ENCODE measurements at regions not wholly inside any gene's neighbourhood (a gene's known extent, or its start where the extent isn't known, plus 50 kb on each side); places are given as distances from the start of the nearest gene placed in this dataset.
"Not testable (repeated sequence)": the region's sequence is repeated elsewhere in the genome, so short reads cannot be mapped to it uniquely, and the experiment has no call there.

GRCh38 chrX:74207539-74207938, 96.4 kb upstream of the ZCCHC13 start:
- DNase-seq (no peak), FAIRE-seq (no peak)
- Histone ChIP-seq H3K4me1 (ENCODE audit: control insufficient read depth in 3 of 3, insufficient read depth in 2 of 3, low read depth in 1 of 3, low read length in 2 of 3) (no peaks in the 10 kb centered on the region), H3K9me3 (ENCODE audit: control insufficient read depth in 2 of 2, insufficient read depth in 1 of 2, low read depth in 1 of 2, low read length in 1 of 2) (no peaks in the 10 kb centered on the region), H3K27ac (ENCODE audit: low read depth in 1 of 3, low read length in 2 of 3) (no peak overlapping the region), H3K27me3 (ENCODE audit: control insufficient read depth in 3 of 3, insufficient read depth in 3 of 3, low read length in 3 of 3) (no peaks in the 10 kb centered on the region), H3K36me3 (ENCODE audit: control insufficient read depth in 3 of 3, insufficient read depth in 2 of 3, low read depth in 1 of 3, low read length in 3 of 3) (peaks cover 0 to 14% (median 0%) of the 10 kb centered on the region in 3 donors), H3K4me3 (ENCODE audit: low read depth in 1 of 3, low read length in 3 of 3) (no peak overlapping the region)
- WGBS, 3 donors: 73 to 97% (median 95%) methylated on average over 3 of the region's 3 CpGs

GRCh38 chrX:74195605-74196004, 108.4 kb upstream of the ZCCHC13 start:
- DNase-seq (no peak), FAIRE-seq (no peak)
- H3K4me1 ChIP-seq (ENCODE audit: control insufficient read depth in 3 of 3, insufficient read depth in 2 of 3, low read depth in 1 of 3, low read length in 2 of 3): no peaks in the 10 kb centered on the region
- H3K9me3 ChIP-seq (ENCODE audit: control insufficient read depth in 2 of 2, insufficient read depth in 1 of 2, low read depth in 1 of 2, low read length in 1 of 2): peaks cover 0 to 9% of the 10 kb centered on the region in 2 donors
- H3K27me3 ChIP-seq (ENCODE audit: control insufficient read depth in 3 of 3, insufficient read depth in 3 of 3, low read length in 3 of 3): no peaks in the 10 kb centered on the region
- no peak overlapping the region for H3K27ac ChIP-seq (ENCODE audit: low read depth in 1 of 3, low read length in 2 of 3)
- no peak overlapping the region for H3K4me3 ChIP-seq (ENCODE audit: low read depth in 1 of 3, low read length in 3 of 3)
- peaks cover 0 to 7% (median 0%) of the 10 kb centered on the region in 3 donors for H3K36me3 ChIP-seq (ENCODE audit: control insufficient read depth in 3 of 3, insufficient read depth in 2 of 3, low read depth in 1 of 3, low read length in 3 of 3)

- Histone ChIP-seq H3K4me1 (ENCODE audit: control insufficient read depth in 3 of 3, insufficient read depth in 2 of 3, low read depth in 1 of 3, low read length in 2 of 3) (no peaks in the 10 kb centered on the region), H3K4me3 (ENCODE audit: low read depth in 1 of 3, low read length in 3 of 3) (no peak overlapping the region), H3K27me3 (ENCODE audit: control insufficient read depth in 3 of 3, insufficient read depth in 3 of 3, low read length in 3 of 3) (no peaks in the 10 kb centered on the region), H3K9me3 (ENCODE audit: control insufficient read depth in 2 of 2, insufficient read depth in 1 of 2, low read depth in 1 of 2, low read length in 1 of 2) (peaks cover 0 to 9% of the 10 kb centered on the region in 2 donors), H3K36me3 (ENCODE audit: control insufficient read depth in 3 of 3, insufficient read depth in 2 of 3, low read depth in 1 of 3, low read length in 3 of 3) (peaks cover 0 to 7% (median 0%) of the 10 kb centered on the region in 3 donors), H3K27ac (ENCODE audit: low read depth in 1 of 3, low read length in 2 of 3) (no peak overlapping the region)
- FAIRE-seq: no peak
- 93 to 100% (median 100%) methylated on average over 2 of the region's 2 CpGs for WGBS, 3 donors
- no peak for DNase-seq
These were observed 108.9 kb upstream of the ZCCHC13 start for GRCh38 chrX:74195120-74195519.

GRCh38 chrX:74187211-74187610, 116.8 kb upstream of the ZCCHC13 start:
- DNase-seq (no peak), FAIRE-seq (no peak)
- Histone ChIP-seq H3K27me3 (ENCODE audit: control insufficient read depth in 3 of 3, insufficient read depth in 3 of 3, low read length in 3 of 3) (no peaks in the 10 kb centered on the region), H3K27ac (ENCODE audit: low read depth in 1 of 3, low read length in 2 of 3) (no peak overlapping the region), H3K4me1 (ENCODE audit: control insufficient read depth in 3 of 3, insufficient read depth in 2 of 3, low read depth in 1 of 3, low read length in 2 of 3) (no peaks in the 10 kb centered on the region), H3K9me3 (ENCODE audit: control insufficient read depth in 2 of 2, insufficient read depth in 1 of 2, low read depth in 1 of 2, low read length in 1 of 2) (no peaks in the 10 kb centered on the region), H3K36me3 (ENCODE audit: control insufficient read depth in 3 of 3, insufficient read depth in 2 of 3, low read depth in 1 of 3, low read length in 3 of 3) (no peaks in the 10 kb centered on the region), H3K4me3 (ENCODE audit: low read depth in 1 of 3, low read length in 3 of 3) (no peak overlapping the region)
- WGBS, 3 donors: 85 to 92% (median 89%) methylated on average over 3 of the region's 3 CpGs

GRCh38 chrX:74183047-74183446, 120.9 kb upstream of the ZCCHC13 start:
- H3K36me3 ChIP-seq (ENCODE audit: control insufficient read depth in 3 of 3, insufficient read depth in 2 of 3, low read depth in 1 of 3, low read length in 3 of 3); H3K4me3 ChIP-seq (ENCODE audit: low read depth in 1 of 3, low read length in 3 of 3); H3K27ac ChIP-seq (ENCODE audit: low read depth in 1 of 3, low read length in 2 of 3); H3K9me3 ChIP-seq (ENCODE audit: control insufficient read depth in 2 of 2, insufficient read depth in 1 of 2, low read depth in 1 of 2, low read length in 1 of 2); FAIRE-seq; H3K4me1 ChIP-seq (ENCODE audit: control insufficient read depth in 3 of 3, insufficient read depth in 2 of 3, low read depth in 1 of 3, low read length in 2 of 3); H3K27me3 ChIP-seq (ENCODE audit: control insufficient read depth in 3 of 3, insufficient read depth in 3 of 3, low read length in 3 of 3); DNase-seq: not testable (repeated sequence)
- 81 to 97% (median 93%) methylated on average over 4 of the region's 4 CpGs for WGBS, 3 donors

- not testable (repeated sequence) for DNase-seq; FAIRE-seq; H3K4me3 ChIP-seq (ENCODE audit: low read depth in 1 of 3, low read length in 3 of 3); H3K27me3 ChIP-seq (ENCODE audit: control insufficient read depth in 3 of 3, insufficient read depth in 3 of 3, low read length in 3 of 3); H3K9me3 ChIP-seq (ENCODE audit: control insufficient read depth in 2 of 2, insufficient read depth in 1 of 2, low read depth in 1 of 2, low read length in 1 of 2); H3K4me1 ChIP-seq (ENCODE audit: control insufficient read depth in 3 of 3, insufficient read depth in 2 of 3, low read depth in 1 of 3, low read length in 2 of 3); H3K36me3 ChIP-seq (ENCODE audit: control insufficient read depth in 3 of 3, insufficient read depth in 2 of 3, low read depth in 1 of 3, low read length in 3 of 3); H3K27ac ChIP-seq (ENCODE audit: low read depth in 1 of 3, low read length in 2 of 3)
- WGBS, 3 donors: 91 to 95% (median 93%) methylated on average over 5 to 6 of the region's 6 CpGs
These were observed 122.0 kb upstream of the ZCCHC13 start for GRCh38 chrX:74181976-74182375.

GRCh38 chrX:74180716-74181115, 123.3 kb upstream of the ZCCHC13 start:
- FAIRE-seq: no peak
- DNase-seq: no peak
- no peaks in the 10 kb centered on the region for H3K4me1 ChIP-seq (ENCODE audit: control insufficient read depth in 3 of 3, insufficient read depth in 2 of 3, low read depth in 1 of 3, low read length in 2 of 3)
- 82 to 93% (median 91%) methylated on average over 8 of the region's 8 CpGs for WGBS, 3 donors
- no peak overlapping the region for H3K27ac ChIP-seq (ENCODE audit: low read depth in 1 of 3, low read length in 2 of 3)
- no peaks in the 10 kb centered on the region for H3K27me3 ChIP-seq (ENCODE audit: control insufficient read depth in 3 of 3, insufficient read depth in 3 of 3, low read length in 3 of 3)
- no peaks in the 10 kb centered on the region for H3K9me3 ChIP-seq (ENCODE audit: control insufficient read depth in 2 of 2, insufficient read depth in 1 of 2, low read depth in 1 of 2, low read length in 1 of 2)
- no peaks in the 10 kb centered on the region for H3K36me3 ChIP-seq (ENCODE audit: control insufficient read depth in 3 of 3, insufficient read depth in 2 of 3, low read depth in 1 of 3, low read length in 3 of 3)
- H3K4me3 ChIP-seq (ENCODE audit: low read depth in 1 of 3, low read length in 3 of 3): no peak overlapping the region

GRCh38 chrX:74179990-74180389, 124.0 kb upstream of the ZCCHC13 start:
- no peak overlapping the region for H3K4me3 ChIP-seq (ENCODE audit: low read depth in 1 of 3, low read length in 3 of 3)
- WGBS, 3 donors: 24 to 67% (median 59%) methylated on average over 3 of the region's 3 CpGs
- H3K27ac ChIP-seq (ENCODE audit: low read depth in 1 of 3, low read length in 2 of 3): peak overlapping the region in 1 of 3 donors; percentile 65
- no peaks in the 10 kb centered on the region for H3K4me1 ChIP-seq (ENCODE audit: control insufficient read depth in 3 of 3, insufficient read depth in 2 of 3, low read depth in 1 of 3, low read length in 2 of 3)
- H3K36me3 ChIP-seq (ENCODE audit: control insufficient read depth in 3 of 3, insufficient read depth in 2 of 3, low read depth in 1 of 3, low read length in 3 of 3): no peaks in the 10 kb centered on the region
- DNase-seq (peak; percentile 4 to 29), FAIRE-seq (no peak)
- no peaks in the 10 kb centered on the region for H3K9me3 ChIP-seq (ENCODE audit: control insufficient read depth in 2 of 2, insufficient read depth in 1 of 2, low read depth in 1 of 2, low read length in 1 of 2)
- H3K27me3 ChIP-seq (ENCODE audit: control insufficient read depth in 3 of 3, insufficient read depth in 3 of 3, low read length in 3 of 3): no peaks in the 10 kb centered on the region

- FAIRE-seq (no peak), DNase-seq (peak; percentile 19 to 27)
- WGBS, 3 donors: 20 to 58% (median 48%) methylated on average over 4 of the region's 4 CpGs
- no peaks in the 10 kb centered on the region for H3K4me1 ChIP-seq (ENCODE audit: control insufficient read depth in 3 of 3, insufficient read depth in 2 of 3, low read depth in 1 of 3, low read length in 2 of 3)
- no peaks in the 10 kb centered on the region for H3K36me3 ChIP-seq (ENCODE audit: control insufficient read depth in 3 of 3, insufficient read depth in 2 of 3, low read depth in 1 of 3, low read length in 3 of 3)
- no peaks in the 10 kb centered on the region for H3K9me3 ChIP-seq (ENCODE audit: control insufficient read depth in 2 of 2, insufficient read depth in 1 of 2, low read depth in 1 of 2, low read length in 1 of 2)
- peak overlapping the region in 1 of 3 donors; percentile 65 for H3K27ac ChIP-seq (ENCODE audit: low read depth in 1 of 3, low read length in 2 of 3)
- H3K27me3 ChIP-seq (ENCODE audit: control insufficient read depth in 3 of 3, insufficient read depth in 3 of 3, low read length in 3 of 3): no peaks in the 10 kb centered on the region
- no peak overlapping the region for H3K4me3 ChIP-seq (ENCODE audit: low read depth in 1 of 3, low read length in 3 of 3)
These were observed 124.5 kb upstream of the ZCCHC13 start for GRCh38 chrX:74179499-74179898.

Measured in small intestine (tissue), 7 donors.